ENCODE measurements at regions not wholly inside any gene's neighbourhood (a gene's known extent, or its start where the extent isn't known, plus 50 kb on each side); places are given as distances from the start of the nearest gene placed in this dataset.

DNA sequence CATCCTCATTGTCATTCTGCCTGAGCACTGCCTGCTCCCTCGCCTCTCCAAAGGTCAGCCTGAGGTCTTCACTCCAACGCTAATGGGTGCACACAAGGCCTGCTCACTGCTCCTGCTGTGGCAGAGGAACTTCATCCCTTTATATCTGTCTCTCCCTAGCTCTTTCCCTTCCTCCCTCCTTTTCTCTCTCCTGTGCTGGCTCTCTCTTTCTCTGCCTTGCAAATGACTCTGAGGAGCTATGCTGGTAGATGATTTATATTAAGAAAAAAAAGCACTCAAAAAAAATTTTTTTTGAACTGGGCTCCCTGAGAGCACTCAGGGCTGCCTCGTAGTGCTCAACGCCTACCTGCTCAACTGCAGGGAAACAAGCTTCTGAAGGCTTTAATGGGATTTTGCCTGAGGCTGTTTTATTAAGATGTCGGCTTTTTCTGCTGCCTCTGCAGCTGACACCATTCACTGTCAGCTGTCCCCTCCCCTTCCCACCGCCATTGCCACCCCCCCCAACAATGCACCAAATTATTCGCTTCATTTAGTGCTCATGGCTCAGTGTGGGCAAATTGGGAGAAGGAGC lies 137.7 kb upstream of the DEFB112 start:
- no peak overlapping the region for H2AFZ ChIP-seq (ENCODE audit: low read length)
- H3K9me3 ChIP-seq (ENCODE audit: insufficient read depth, low read depth, low read length), result no peaks in the 10 kb centered on the region
- no peaks in the 10 kb centered on the region for H3K27me3 ChIP-seq (ENCODE audit: insufficient read depth, low read length, poor library complexity, severe bottlenecking)
- no peak overlapping the region for H3K4me3 ChIP-seq (ENCODE audit: low read length, poor library complexity, severe bottlenecking)
- no peaks in the 10 kb centered on the region for H3K9me2 ChIP-seq (replicated peaks; ENCODE audit: low read depth, low read length)
- TF ChIP-seq EZH2phosphoT487 (IDR thresholded peaks at IDR 0.05; ENCODE audit: borderline replicate concordance) (no peak), CTCF (conservative IDR thresholded peaks at IDR 0.05; ENCODE audit: low read length) (no peak)
- H3K36me3 ChIP-seq (ENCODE audit: insufficient read depth, low read length), result no peaks in the 10 kb centered on the region
- H3F3A ChIP-seq (ENCODE audit: low read depth), result no peaks in the 10 kb centered on the region
- no peak overlapping the region for H3K9ac ChIP-seq (ENCODE audit: low read depth, low read length, poor library complexity, severe bottlenecking)
- H3K4me2 ChIP-seq (ENCODE audit: low read depth, low read length, poor library complexity, severe bottlenecking), result no peak overlapping the region
- no peaks in the 10 kb centered on the region for H3K4me1 ChIP-seq (ENCODE audit: insufficient read depth, low read length, poor library complexity, severe bottlenecking)
- H3K79me2 ChIP-seq (ENCODE audit: insufficient read depth, low read length), result no peaks in the 10 kb centered on the region
- no peaks in the 10 kb centered on the region for H4K20me1 ChIP-seq (ENCODE audit: insufficient read depth, low read length, poor library complexity, severe bottlenecking)

DNA sequence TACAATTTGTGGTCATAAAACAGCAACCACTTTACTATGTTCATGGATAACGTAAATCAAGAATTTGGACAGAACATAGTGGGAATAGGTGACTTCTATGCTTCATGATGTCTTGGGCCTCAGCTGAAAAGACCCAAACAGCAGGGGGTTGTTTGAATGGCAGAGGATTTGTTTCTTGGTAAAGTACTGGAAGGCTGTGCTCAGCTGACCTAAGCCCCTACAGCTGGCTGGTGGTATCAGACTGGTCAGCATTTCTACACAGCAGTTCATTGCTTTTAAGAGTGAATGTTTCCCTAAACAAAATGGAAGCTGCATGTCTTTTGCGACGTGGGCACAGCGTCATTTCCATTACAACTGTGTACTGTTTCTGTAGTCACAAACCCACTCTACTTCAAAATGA lies 148.5 kb upstream of the DEFB112 start:
- H3K79me2 ChIP-seq (ENCODE audit: insufficient read depth, low read length), result no peaks in the 10 kb centered on the region
- H3K4me3 ChIP-seq (ENCODE audit: low read length, poor library complexity, severe bottlenecking), result no peak overlapping the region
- no peaks in the 10 kb centered on the region for H3K27me3 ChIP-seq (ENCODE audit: insufficient read depth, low read length, poor library complexity, severe bottlenecking)
- H3K36me3 ChIP-seq (ENCODE audit: insufficient read depth, low read length), result no peaks in the 10 kb centered on the region
- H3K9me3 ChIP-seq (ENCODE audit: insufficient read depth, low read depth, low read length), result no peaks in the 10 kb centered on the region
- TF ChIP-seq EZH2phosphoT487 (IDR thresholded peaks at IDR 0.05; ENCODE audit: borderline replicate concordance), result no peak
- no peak for TF ChIP-seq CTCF (conservative IDR thresholded peaks at IDR 0.05; ENCODE audit: low read length)
- no peaks in the 10 kb centered on the region for H3F3A ChIP-seq (ENCODE audit: low read depth)
- H3K4me1 ChIP-seq (ENCODE audit: insufficient read depth, low read length, poor library complexity, severe bottlenecking), result no peaks in the 10 kb centered on the region
- H4K20me1 ChIP-seq (ENCODE audit: insufficient read depth, low read length, poor library complexity, severe bottlenecking), result no peaks in the 10 kb centered on the region
- no peak overlapping the region for H3K4me2 ChIP-seq (ENCODE audit: low read depth, low read length, poor library complexity, severe bottlenecking)
- no peak overlapping the region for H3K9ac ChIP-seq (ENCODE audit: low read depth, low read length, poor library complexity, severe bottlenecking)
- no peaks in the 10 kb centered on the region for H3K9me2 ChIP-seq (replicated peaks; ENCODE audit: low read depth, low read length)
- H2AFZ ChIP-seq (ENCODE audit: low read length), result no peak overlapping the region

DNA sequence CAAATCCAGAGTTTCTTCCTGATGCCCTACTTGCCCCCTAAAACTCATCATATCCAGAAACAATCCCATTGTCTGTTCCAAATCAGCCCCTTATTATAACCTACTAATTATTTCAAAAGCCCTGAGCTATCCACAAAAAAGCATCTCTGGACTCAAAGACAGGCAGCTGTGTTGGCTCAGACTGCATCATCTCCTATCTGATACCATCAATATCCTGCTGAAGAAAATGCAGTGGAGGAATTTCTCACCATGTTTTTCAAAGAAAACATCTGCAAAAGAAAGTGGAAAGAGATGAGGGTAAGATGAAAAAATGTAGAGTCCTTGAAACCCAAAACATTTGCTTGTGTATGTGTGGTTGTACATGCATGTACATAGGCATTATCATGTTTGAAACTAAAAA lies 153.0 kb upstream of the DEFB112 start:
- Histone ChIP-seq H2AFZ (ENCODE audit: low read length) (no peak overlapping the region), H3K4me3 (ENCODE audit: low read length, poor library complexity, severe bottlenecking) (no peak overlapping the region), H3K27me3 (ENCODE audit: insufficient read depth, low read length, poor library complexity, severe bottlenecking) (no peaks in the 10 kb centered on the region), H3K4me1 (ENCODE audit: insufficient read depth, low read length, poor library complexity, severe bottlenecking) (no peaks in the 10 kb centered on the region), H3K9me3 (ENCODE audit: insufficient read depth, low read depth, low read length) (no peaks in the 10 kb centered on the region), H3F3A (ENCODE audit: low read depth) (no peaks in the 10 kb centered on the region), H3K36me3 (ENCODE audit: insufficient read depth, low read length) (no peaks in the 10 kb centered on the region), H3K9ac (ENCODE audit: low read depth, low read length, poor library complexity, severe bottlenecking) (no peak overlapping the region), H3K4me2 (ENCODE audit: low read depth, low read length, poor library complexity, severe bottlenecking) (no peak overlapping the region), H4K20me1 (ENCODE audit: insufficient read depth, low read length, poor library complexity, severe bottlenecking) (no peaks in the 10 kb centered on the region), H3K79me2 (ENCODE audit: insufficient read depth, low read length) (no peaks in the 10 kb centered on the region), H3K9me2 (replicated peaks; ENCODE audit: low read depth, low read length) (no peaks in the 10 kb centered on the region)
- TF ChIP-seq EZH2phosphoT487 (IDR thresholded peaks at IDR 0.05; ENCODE audit: borderline replicate concordance), result no peak
- TF ChIP-seq CTCF (conservative IDR thresholded peaks at IDR 0.05; ENCODE audit: low read length), result no peak

Measured in Loucy (cell line).